Endothelial cell (in vitro differentiated cells): ENCODE measurements at regions not wholly inside any gene's neighbourhood (a gene's known extent, or its start where the extent isn't known, plus 50 kb on each side); places are given as distances from the start of the nearest gene placed in this dataset.

Experiments used
- DNase-seq: peaks from one replicate; pipeline ENCODE4 v3.0.0; 2021; ENCODE audit warnings: low spot score
- H3K27ac Mint-ChIP-seq: one replicate; pipeline ENCODE4 v1.8.0; 2021; ENCODE audit warnings: mixed read lengths, inconsistent platforms; ENCODE audit not compliant: unreplicated experiment
- H3K27me3 Mint-ChIP-seq: one replicate; pipeline ENCODE4 v1.8.0; 2021; ENCODE audit warnings: mild to moderate bottlenecking, moderate library complexity, mixed read lengths, inconsistent platforms; ENCODE audit not compliant: unreplicated experiment
- H3K36me3 Mint-ChIP-seq: one replicate; pipeline ENCODE4 v1.8.0; 2021; ENCODE audit warnings: mild to moderate bottlenecking, low read depth, mixed read lengths, inconsistent platforms; ENCODE audit not compliant: unreplicated experiment
- H3K4me1 Mint-ChIP-seq: one replicate; pipeline ENCODE4 v1.8.0; 2021; ENCODE audit warnings: mild to moderate bottlenecking, mixed read lengths, inconsistent platforms; ENCODE audit not compliant: unreplicated experiment
- H3K4me3 Mint-ChIP-seq: one replicate; pipeline ENCODE4 v1.8.0; 2021; ENCODE audit warnings: mild to moderate bottlenecking, mixed read lengths, inconsistent platforms; ENCODE audit not compliant: unreplicated experiment
- H3K9me3 Mint-ChIP-seq: one replicate; pipeline ENCODE4 v1.8.0; 2021; ENCODE audit warnings: mixed read lengths, inconsistent platforms; ENCODE audit not compliant: unreplicated experiment
- CTCF ChIP-seq: fragments of 200-600 bp; sonication (generic); IDR thresholded peaks from one replicate; pipeline ENCODE4 v1.5.0; 2021; ENCODE audit warnings: antibody characterized with exemption; ENCODE audit not compliant: unreplicated experiment

- Mint-ChIP-seq H3K27me3 (peaks cover 2% of the 10 kb centered on the region), H3K27ac (no peak overlapping the region), H3K4me3 (no peak overlapping the region), H3K4me1 (no peaks in the 10 kb centered on the region), H3K36me3 (no peaks in the 10 kb centered on the region), H3K9me3 (no peaks in the 10 kb centered on the region)
- no peak for TF ChIP-seq CTCF
- no peak for DNase-seq
Observed at GRCh38 chr5:4859500-4860235, 280.5 kb upstream of the ADAMTS16 start.

GRCh38 chr5:4860631-4861030 is 279.5 kb upstream of the ADAMTS16 start:
- no peaks in the 10 kb centered on the region for H3K9me3 Mint-ChIP-seq
- no peak overlapping the region for H3K27ac Mint-ChIP-seq
- H3K4me3 Mint-ChIP-seq = no peak overlapping the region
- H3K27me3 Mint-ChIP-seq = peaks cover 2% of the 10 kb centered on the region
- TF ChIP-seq CTCF = no peak
- no peaks in the 10 kb centered on the region for H3K36me3 Mint-ChIP-seq
- DNase-seq = no peak
- H3K4me1 Mint-ChIP-seq = no peaks in the 10 kb centered on the region

GRCh38 chr5:4862500-4862899 is 277.6 kb upstream of the ADAMTS16 start:
- H3K27me3 Mint-ChIP-seq = peaks cover 2% of the 10 kb centered on the region
- no peak overlapping the region for H3K4me3 Mint-ChIP-seq
- H3K9me3 Mint-ChIP-seq = no peaks in the 10 kb centered on the region
- no peaks in the 10 kb centered on the region for H3K4me1 Mint-ChIP-seq
- TF ChIP-seq CTCF = peak; percentile 52
- H3K27ac Mint-ChIP-seq = no peak overlapping the region
- no peaks in the 10 kb centered on the region for H3K36me3 Mint-ChIP-seq
- no peak for DNase-seq

- no peak for TF ChIP-seq CTCF
- Mint-ChIP-seq H3K4me3 (no peak overlapping the region), H3K27me3 (peaks cover 2% of the 10 kb centered on the region), H3K9me3 (no peaks in the 10 kb centered on the region), H3K36me3 (no peaks in the 10 kb centered on the region), H3K4me1 (no peaks in the 10 kb centered on the region), H3K27ac (no peak overlapping the region)
- no peak for DNase-seq
Observed at GRCh38 chr5:4866131-4866659, 273.9 kb upstream of the ADAMTS16 start.

- Mint-ChIP-seq H3K27me3 (no peaks in the 10 kb centered on the region), H3K27ac (no peak overlapping the region), H3K4me3 (no peak overlapping the region), H3K9me3 (no peaks in the 10 kb centered on the region), H3K4me1 (no peaks in the 10 kb centered on the region), H3K36me3 (no peaks in the 10 kb centered on the region)
- no peak for TF ChIP-seq CTCF
- no peak for DNase-seq
Observed at GRCh38 chr5:4866817-4867216, 273.3 kb upstream of the ADAMTS16 start.
